ENCODE measurements at regions not wholly inside any gene's neighbourhood (a gene's known extent, or its start where the extent isn't known, plus 50 kb on each side); places are given as distances from the start of the nearest gene placed in this dataset.
"Not testable (repeated sequence)": the region's sequence is repeated elsewhere in the genome, so short reads cannot be mapped to it uniquely, and the experiment has no call there.

GRCh38 chr14:81990312-81990761 lies 456.7 kb upstream of the SEL1L start:
- Mint-ChIP-seq H3K4me1 (ENCODE audit: low read depth) (no peaks in the 10 kb centered on the region), H3K9me3 (no peaks in the 10 kb centered on the region), H3K27me3 (ENCODE audit: low read depth) (peaks cover 8% of the 10 kb centered on the region), H3K36me3 (ENCODE audit: insufficient read depth) (no peaks in the 10 kb centered on the region), H3K4me3 (no peak overlapping the region)
- no peak for ATAC-seq
- DNase-seq: peak; percentile 5

- H3K4me3 Mint-ChIP-seq: no peak overlapping the region
- no peak for DNase-seq
- no peaks in the 10 kb centered on the region for H3K4me1 Mint-ChIP-seq (ENCODE audit: low read depth)
- no peak for ATAC-seq
- H3K9me3 Mint-ChIP-seq: no peaks in the 10 kb centered on the region
- peaks cover 8% of the 10 kb centered on the region for H3K27me3 Mint-ChIP-seq (ENCODE audit: low read depth)
- H3K36me3 Mint-ChIP-seq (ENCODE audit: insufficient read depth): no peaks in the 10 kb centered on the region
Observed at GRCh38 chr14:81991998-81992397, 458.3 kb upstream of the SEL1L start.

DNA sequence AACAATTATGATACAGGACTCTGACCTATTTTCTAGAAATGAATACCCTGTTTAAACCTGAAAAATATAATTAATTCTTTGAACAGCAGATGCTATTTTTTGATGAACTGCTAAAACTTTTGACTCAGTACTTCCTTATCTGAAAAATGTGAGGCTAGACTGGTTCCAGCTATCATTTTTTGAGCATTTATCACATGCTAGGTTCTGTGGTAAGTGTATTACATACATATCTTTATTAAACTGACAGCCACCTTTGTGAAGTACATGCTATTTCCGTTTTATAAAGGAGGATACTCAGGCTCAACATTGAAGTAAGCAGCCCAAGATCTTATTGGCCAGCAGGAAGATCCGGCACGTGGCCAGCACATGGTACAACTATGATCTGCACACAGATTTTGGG lies 459.8 kb upstream of the SEL1L start:
- DNase-seq (no peak), ATAC-seq (no peak)
- Mint-ChIP-seq H3K4me3 (no peak overlapping the region), H3K4me1 (ENCODE audit: low read depth) (no peaks in the 10 kb centered on the region), H3K9me3 (peaks cover 3% of the 10 kb centered on the region), H3K27me3 (ENCODE audit: low read depth) (peaks cover 5% of the 10 kb centered on the region), H3K36me3 (ENCODE audit: insufficient read depth) (no peaks in the 10 kb centered on the region)

DNA sequence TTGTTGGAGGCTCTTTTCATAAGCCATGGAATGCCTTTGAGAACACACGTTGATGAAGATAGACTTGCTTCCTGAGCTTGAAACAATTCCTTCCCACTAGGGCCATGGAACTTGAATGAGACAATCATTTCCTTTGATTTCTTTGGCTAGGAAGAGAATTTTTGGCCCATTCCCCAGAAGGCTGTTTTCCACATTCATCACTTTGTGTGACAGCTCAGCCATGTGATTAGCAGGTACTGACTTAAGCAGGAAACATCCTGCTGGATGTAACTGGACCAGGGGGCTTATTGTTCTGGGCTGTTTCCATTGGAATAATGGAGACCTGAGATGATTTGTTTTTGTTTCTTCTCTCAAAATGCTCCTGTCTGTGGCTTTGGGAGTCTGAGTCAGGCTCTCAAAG lies 469.8 kb upstream of the SEL1L start:
- Mint-ChIP-seq H3K9me3 (peaks cover under 1% of the 10 kb centered on the region), H3K4me1 (ENCODE audit: low read depth) (no peaks in the 10 kb centered on the region), H3K27me3 (ENCODE audit: low read depth) (no peaks in the 10 kb centered on the region), H3K36me3 (ENCODE audit: insufficient read depth) (no peaks in the 10 kb centered on the region), H3K4me3 (no peak overlapping the region)
- ATAC-seq (no peak), DNase-seq (no peak)

DNA sequence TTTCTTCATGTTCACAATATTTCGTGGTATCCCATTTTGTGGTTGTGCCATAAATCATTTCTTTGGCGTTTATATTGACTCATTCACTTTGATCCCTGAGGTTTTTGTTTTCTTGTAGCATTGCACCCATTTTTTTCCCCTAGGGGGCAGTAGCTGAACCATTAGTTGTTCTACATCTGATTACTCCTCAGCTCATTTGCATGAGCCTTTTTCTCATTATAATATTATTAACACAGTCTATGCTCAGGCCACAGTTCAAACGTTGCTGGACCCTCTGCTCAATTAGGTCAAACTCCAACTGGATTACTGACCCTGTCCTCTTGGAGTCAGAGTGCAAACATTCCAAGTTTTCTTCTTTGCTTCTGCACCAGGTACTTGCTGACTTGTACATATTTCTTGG lies 475.4 kb upstream of the SEL1L start:
- no peaks in the 10 kb centered on the region for H3K36me3 Mint-ChIP-seq (ENCODE audit: insufficient read depth)
- H3K4me1 Mint-ChIP-seq (ENCODE audit: low read depth): no peaks in the 10 kb centered on the region
- DNase-seq (no peak), ATAC-seq (no peak)
- H3K27me3 Mint-ChIP-seq (ENCODE audit: low read depth): no peaks in the 10 kb centered on the region
- H3K9me3 Mint-ChIP-seq: peaks cover 14% of the 10 kb centered on the region
- H3K4me3 Mint-ChIP-seq: no peak overlapping the region

DNA sequence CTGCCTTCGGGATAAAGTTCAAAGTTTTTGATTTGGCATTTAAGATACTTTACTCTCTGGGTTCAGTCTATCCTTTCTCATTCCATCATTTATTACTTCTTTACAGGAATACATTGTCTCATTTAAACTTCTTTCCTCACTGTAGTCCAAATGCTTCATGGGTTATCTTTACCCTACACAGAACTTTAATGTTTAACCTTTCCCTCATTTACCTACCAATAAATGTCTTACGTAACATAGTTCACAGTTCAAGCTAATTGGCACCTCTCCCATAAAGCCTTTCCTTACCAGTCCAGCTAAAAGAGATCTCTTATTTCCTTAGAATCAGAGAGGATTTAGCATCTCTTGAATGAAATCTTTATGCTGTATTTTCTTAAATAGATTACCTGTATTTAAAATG lies 476.3 kb upstream of the SEL1L start:
- Mint-ChIP-seq H3K4me1 (ENCODE audit: low read depth) (no peaks in the 10 kb centered on the region), H3K36me3 (ENCODE audit: insufficient read depth) (no peaks in the 10 kb centered on the region), H3K27me3 (ENCODE audit: low read depth) (no peaks in the 10 kb centered on the region), H3K4me3 (no peak overlapping the region), H3K9me3 (peaks cover 14% of the 10 kb centered on the region)
- ATAC-seq (no peak), DNase-seq (no peak)

DNA sequence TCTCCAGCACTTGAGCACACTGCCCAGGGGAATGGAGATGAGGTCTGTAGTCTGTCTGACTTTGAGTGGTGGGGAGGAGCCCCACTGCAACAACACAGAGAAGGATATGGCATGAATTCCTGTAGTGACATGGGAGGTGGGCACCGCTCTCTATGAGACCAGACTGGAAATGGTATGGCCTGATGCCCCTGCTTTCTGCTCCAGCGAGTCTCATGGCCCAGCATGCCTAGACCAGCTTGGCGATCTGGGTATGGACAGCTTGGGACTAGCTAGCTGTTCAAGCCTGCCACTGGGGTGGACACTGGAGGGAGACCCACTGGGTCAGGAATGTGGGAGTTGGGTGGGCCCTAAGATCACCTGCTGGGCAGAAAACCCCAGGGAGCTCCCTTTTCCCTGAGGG lies 477.8 kb upstream of the SEL1L start:
- no peak overlapping the region for H3K4me3 Mint-ChIP-seq
- DNase-seq (no peak), ATAC-seq (no peak)
- H3K27me3 Mint-ChIP-seq (ENCODE audit: low read depth): no peaks in the 10 kb centered on the region
- peaks cover 14% of the 10 kb centered on the region for H3K9me3 Mint-ChIP-seq
- H3K4me1 Mint-ChIP-seq (ENCODE audit: low read depth): no peaks in the 10 kb centered on the region
- H3K36me3 Mint-ChIP-seq (ENCODE audit: insufficient read depth): no peaks in the 10 kb centered on the region

- H3K4me1 Mint-ChIP-seq (ENCODE audit: low read depth): no peaks in the 10 kb centered on the region
- DNase-seq: no peak
- no peaks in the 10 kb centered on the region for H3K36me3 Mint-ChIP-seq (ENCODE audit: insufficient read depth)
- ATAC-seq: no peak
- no peak overlapping the region for H3K4me3 Mint-ChIP-seq
- H3K27me3 Mint-ChIP-seq (ENCODE audit: low read depth): no peaks in the 10 kb centered on the region
- peaks cover 19% of the 10 kb centered on the region for H3K9me3 Mint-ChIP-seq
Observed at GRCh38 chr14:82029038-82029437, 495.4 kb upstream of the SEL1L start.

DNA sequence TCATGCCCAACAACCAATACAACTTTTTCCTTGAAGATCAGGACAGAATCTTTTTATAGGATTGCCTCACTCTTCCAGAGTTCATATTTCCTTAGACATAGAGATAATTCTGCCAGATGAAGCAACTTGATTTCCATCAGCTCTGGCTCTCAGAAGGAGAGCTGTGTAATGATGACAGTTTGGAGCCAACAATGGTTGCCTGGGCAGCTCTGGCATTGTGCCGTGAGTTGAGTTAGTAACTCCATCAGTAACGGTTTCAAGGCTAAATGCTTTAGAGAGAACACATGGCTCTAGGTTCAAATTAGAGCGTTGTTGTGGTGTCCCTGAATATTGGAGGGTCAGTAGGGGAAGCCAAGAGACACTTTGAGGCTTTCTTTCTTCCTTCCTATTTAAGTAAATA lies 501.7 kb upstream of the SEL1L start:
- H3K4me1 Mint-ChIP-seq (ENCODE audit: low read depth): no peaks in the 10 kb centered on the region
- no peak for ATAC-seq
- H3K9me3 Mint-ChIP-seq: peaks cover 4% of the 10 kb centered on the region
- H3K4me3 Mint-ChIP-seq: no peak overlapping the region
- H3K36me3 Mint-ChIP-seq (ENCODE audit: insufficient read depth): no peaks in the 10 kb centered on the region
- DNase-seq: no peak
- H3K27me3 Mint-ChIP-seq (ENCODE audit: low read depth): no peaks in the 10 kb centered on the region

- H3K27me3 Mint-ChIP-seq (ENCODE audit: low read depth); H3K9me3 Mint-ChIP-seq; H3K4me1 Mint-ChIP-seq (ENCODE audit: low read depth): not testable (repeated sequence)
Observed at GRCh38 chr14:82038066-82038465, 504.4 kb upstream of the SEL1L start.

GRCh38 chr14:82045339-82045738 lies 511.7 kb upstream of the SEL1L start:
- ATAC-seq (no peak), DNase-seq (no peak)
- Mint-ChIP-seq H3K36me3 (ENCODE audit: insufficient read depth) (no peaks in the 10 kb centered on the region), H3K27me3 (ENCODE audit: low read depth) (no peaks in the 10 kb centered on the region), H3K4me3 (no peak overlapping the region), H3K9me3 (peaks cover 12% of the 10 kb centered on the region), H3K4me1 (ENCODE audit: low read depth) (no peaks in the 10 kb centered on the region)

More at GRCh38 chr14:82038066-82038465, 504.4 kb upstream of the SEL1L start:
- not testable (repeated sequence) for ATAC-seq; H3K4me3 Mint-ChIP-seq; DNase-seq; H3K36me3 Mint-ChIP-seq (ENCODE audit: insufficient read depth)

- DNase-seq (no peak), ATAC-seq (no peak)
- Mint-ChIP-seq H3K4me3 (no peak overlapping the region), H3K9me3 (peaks cover 17% of the 10 kb centered on the region), H3K36me3 (ENCODE audit: insufficient read depth) (no peaks in the 10 kb centered on the region), H3K4me1 (ENCODE audit: low read depth) (no peaks in the 10 kb centered on the region), H3K27me3 (ENCODE audit: low read depth) (no peaks in the 10 kb centered on the region)
Observed at GRCh38 chr14:82046512-82047226, 513.0 kb upstream of the SEL1L start.

GRCh38 chr14:82047777-82048470 lies 514.3 kb upstream of the SEL1L start:
- peaks cover 17% of the 10 kb centered on the region for H3K9me3 Mint-ChIP-seq
- H3K4me3 Mint-ChIP-seq: no peak overlapping the region
- no peak for DNase-seq
- no peaks in the 10 kb centered on the region for H3K4me1 Mint-ChIP-seq (ENCODE audit: low read depth)
- H3K36me3 Mint-ChIP-seq (ENCODE audit: insufficient read depth): no peaks in the 10 kb centered on the region
- H3K27me3 Mint-ChIP-seq (ENCODE audit: low read depth): no peaks in the 10 kb centered on the region
- no peak for ATAC-seq

DNA sequence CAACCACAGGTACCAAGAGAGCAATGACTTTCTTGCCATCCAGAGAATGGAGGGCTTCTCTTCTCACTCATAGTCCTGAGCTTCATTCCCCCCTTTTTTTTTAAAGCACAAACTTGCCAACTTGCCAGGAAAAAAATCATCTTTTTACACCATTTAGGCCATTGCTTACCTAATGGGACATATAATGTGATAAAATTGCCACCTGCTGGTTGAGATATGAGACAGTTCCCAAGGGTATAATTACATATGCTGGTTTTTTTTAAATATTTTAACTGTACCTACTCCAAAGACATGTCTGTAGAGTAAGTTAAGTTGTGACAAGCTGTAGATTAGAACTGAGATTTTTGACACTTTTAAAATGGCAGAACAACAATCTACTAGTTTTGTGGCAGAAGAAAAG lies 519.1 kb upstream of the SEL1L start:
- Mint-ChIP-seq H3K4me3 (no peak overlapping the region), H3K27me3 (ENCODE audit: low read depth) (no peaks in the 10 kb centered on the region), H3K4me1 (ENCODE audit: low read depth) (no peaks in the 10 kb centered on the region), H3K9me3 (peaks cover 11% of the 10 kb centered on the region), H3K36me3 (ENCODE audit: insufficient read depth) (no peaks in the 10 kb centered on the region)
- no peak for ATAC-seq
- DNase-seq: no peak

GRCh38 chr14:82055515-82056115 lies 522.0 kb upstream of the SEL1L start:
- H3K4me1 Mint-ChIP-seq (ENCODE audit: low read depth): no peaks in the 10 kb centered on the region
- no peak overlapping the region for H3K4me3 Mint-ChIP-seq
- H3K36me3 Mint-ChIP-seq (ENCODE audit: insufficient read depth): no peaks in the 10 kb centered on the region
- no peaks in the 10 kb centered on the region for H3K27me3 Mint-ChIP-seq (ENCODE audit: low read depth)
- peaks cover 5% of the 10 kb centered on the region for H3K9me3 Mint-ChIP-seq
- ATAC-seq: no peak
- DNase-seq: no peak
